Right atrium auricular region (tissue), 2 donors: ENCODE measurements at regions not wholly inside any gene's neighbourhood (a gene's known extent, or its start where the extent isn't known, plus 50 kb on each side); places are given as distances from the start of the nearest gene placed in this dataset.

Source experiments
- DNase-seq: peaks from one replicate; pipeline ENCODE4 v3.0.0-alpha.2; 2019; ENCODE audit warnings: low spot score
- H3K27ac ChIP-seq, 2 donors: fragments of 200-600 bp; sonication (generic); 1 replicate in 1 of 2; 2 replicates in 1 of 2; pipeline ENCODE4 v1.5.1; 2016 to 2019
- H3K27me3 ChIP-seq, 2 donors: fragments of 200-600 bp; sonication (generic); one replicate each; pipeline versions ENCODE4 v1.5.1 to v1.6.0; 2017 to 2019
- H3K36me3 ChIP-seq: fragments of 200-600 bp; sonication (generic); one replicate; pipeline ENCODE4 v1.5.1; 2016
- H3K4me1 ChIP-seq, 2 donors: fragments of 200-600 bp; sonication (generic); one replicate each; pipeline versions ENCODE4 v1.5.1 to v1.6.0; 2017 to 2019
- H3K4me3 ChIP-seq, 2 donors: fragments of 200-600 bp; sonication (generic); 1 replicate in 1 of 2; 2 replicates in 1 of 2; pipeline ENCODE4 v1.5.1; 2017 to 2019; ENCODE audit warnings: mild to moderate bottlenecking in 1 of 2, moderate library complexity in 1 of 2
- H3K9me3 ChIP-seq, 2 donors: fragments of 200-600 bp; sonication (generic); one replicate each; pipeline ENCODE4 v1.5.1; 2019
- TF ChIP-seq, protein P1 (sequence below), 2 donors: fragments of 200-600 bp; sonication (generic); IDR thresholded peaks; one replicate each; pipeline ENCODE4 v1.5.1; 2019; ENCODE audit warnings: antibody characterized with exemption in 2 of 2

DNA sequence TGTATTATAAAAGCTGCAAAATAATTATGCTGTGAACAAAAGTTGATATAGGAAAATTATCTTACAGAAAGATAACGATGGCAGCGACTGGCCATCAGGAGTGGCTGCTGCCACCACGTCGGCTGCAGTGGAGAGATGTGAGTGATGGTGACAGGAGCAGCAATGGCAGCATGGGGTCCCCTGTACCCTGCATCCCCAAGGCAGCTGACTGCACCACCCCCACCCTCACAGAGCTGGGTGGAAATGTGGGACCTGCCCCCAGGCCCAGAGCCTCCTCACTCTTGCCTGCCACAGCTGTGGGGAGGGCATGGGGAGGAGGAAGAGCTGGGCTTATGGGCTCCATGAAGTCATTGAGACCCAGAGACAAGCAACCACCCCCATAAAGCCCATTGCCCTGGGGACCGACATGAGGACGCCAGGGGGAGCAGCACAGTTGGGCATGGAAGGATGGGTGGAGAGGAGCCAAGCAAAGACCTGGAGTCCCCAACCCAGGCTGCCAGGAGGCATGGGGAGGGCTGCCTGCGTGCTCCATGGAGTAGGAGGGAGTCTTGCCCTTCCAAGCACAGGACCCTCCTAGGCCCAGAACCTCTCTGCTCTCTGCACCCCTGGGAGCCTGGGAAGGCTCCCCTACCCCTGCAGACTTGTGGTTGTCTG, 1090.5 kb downstream of the PCDH18 start:
- no peak for DNase-seq
- Histone ChIP-seq H3K27me3 (no peaks in the 10 kb centered on the region), H3K36me3 (no peaks in the 10 kb centered on the region), H3K4me3 (no peak overlapping the region), H3K27ac (no peak overlapping the region), H3K4me1 (no peaks in the 10 kb centered on the region), H3K9me3 (no peaks in the 10 kb centered on the region)
- TF ChIP-seq, protein P1, sequence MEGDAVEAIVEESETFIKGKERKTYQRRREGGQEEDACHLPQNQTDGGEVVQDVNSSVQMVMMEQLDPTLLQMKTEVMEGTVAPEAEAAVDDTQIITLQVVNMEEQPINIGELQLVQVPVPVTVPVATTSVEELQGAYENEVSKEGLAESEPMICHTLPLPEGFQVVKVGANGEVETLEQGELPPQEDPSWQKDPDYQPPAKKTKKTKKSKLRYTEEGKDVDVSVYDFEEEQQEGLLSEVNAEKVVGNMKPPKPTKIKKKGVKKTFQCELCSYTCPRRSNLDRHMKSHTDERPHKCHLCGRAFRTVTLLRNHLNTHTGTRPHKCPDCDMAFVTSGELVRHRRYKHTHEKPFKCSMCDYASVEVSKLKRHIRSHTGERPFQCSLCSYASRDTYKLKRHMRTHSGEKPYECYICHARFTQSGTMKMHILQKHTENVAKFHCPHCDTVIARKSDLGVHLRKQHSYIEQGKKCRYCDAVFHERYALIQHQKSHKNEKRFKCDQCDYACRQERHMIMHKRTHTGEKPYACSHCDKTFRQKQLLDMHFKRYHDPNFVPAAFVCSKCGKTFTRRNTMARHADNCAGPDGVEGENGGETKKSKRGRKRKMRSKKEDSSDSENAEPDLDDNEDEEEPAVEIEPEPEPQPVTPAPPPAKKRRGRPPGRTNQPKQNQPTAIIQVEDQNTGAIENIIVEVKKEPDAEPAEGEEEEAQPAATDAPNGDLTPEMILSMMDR (IDR thresholded peaks at IDR 0.05) = no peak

DNA sequence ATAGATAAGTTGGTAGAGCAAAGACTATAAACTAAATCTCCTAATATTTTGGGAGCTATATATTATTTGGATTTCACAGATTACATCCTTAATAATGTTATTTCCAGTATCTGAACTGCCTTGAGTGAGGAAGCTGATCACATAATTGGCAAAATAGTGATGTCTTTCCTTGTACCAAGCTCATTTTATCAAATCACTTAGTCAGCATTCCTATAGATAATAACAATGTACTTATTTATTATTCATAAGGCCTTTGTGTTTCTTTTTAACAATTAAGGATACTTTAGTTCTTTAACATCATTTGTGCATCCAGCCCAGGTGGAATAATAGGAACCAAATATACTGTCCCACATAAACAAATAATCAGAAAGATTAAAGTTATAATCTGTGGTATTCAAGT, 1093.6 kb downstream of the PCDH18 start:
- no peaks in the 10 kb centered on the region for H3K9me3 ChIP-seq

DNA sequence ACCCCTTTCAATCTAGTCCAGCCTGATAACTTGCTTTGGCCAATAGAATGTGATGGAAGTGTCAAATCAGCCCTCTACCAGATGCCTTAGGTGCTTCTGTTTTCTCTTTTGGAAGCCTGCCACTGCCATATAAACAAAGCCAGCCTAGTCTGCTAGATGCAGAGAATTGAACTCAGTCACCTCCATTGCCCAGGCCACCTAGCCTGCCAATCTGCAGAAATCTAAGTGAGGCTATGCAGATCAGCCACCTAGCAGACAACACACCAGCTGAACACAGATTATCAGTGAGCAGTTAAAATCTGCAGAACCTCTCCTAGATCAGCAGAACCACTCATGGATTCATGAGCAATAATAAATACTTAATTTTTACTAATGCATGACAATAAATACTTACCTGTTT, 1108.2 kb downstream of the PCDH18 start:
- Histone ChIP-seq H3K36me3 (no peaks in the 10 kb centered on the region), H3K9me3 (no peaks in the 10 kb centered on the region), H3K4me1 (no peaks in the 10 kb centered on the region), H3K27ac (no peak overlapping the region), H3K4me3 (no peak overlapping the region), H3K27me3 (no peaks in the 10 kb centered on the region)
- DNase-seq = no peak
- TF ChIP-seq, protein P1 (IDR thresholded peaks at IDR 0.05) = no peak

More for the DNA sequence above, 1093.6 kb downstream of the PCDH18 start:
- Histone ChIP-seq H3K27ac (no peak overlapping the region), H3K27me3 (no peaks in the 10 kb centered on the region), H3K4me3 (no peak overlapping the region), H3K4me1 (no peaks in the 10 kb centered on the region), H3K36me3 (no peaks in the 10 kb centered on the region)
- no peak for DNase-seq
- TF ChIP-seq, protein P1 (IDR thresholded peaks at IDR 0.05) = no peak

DNA sequence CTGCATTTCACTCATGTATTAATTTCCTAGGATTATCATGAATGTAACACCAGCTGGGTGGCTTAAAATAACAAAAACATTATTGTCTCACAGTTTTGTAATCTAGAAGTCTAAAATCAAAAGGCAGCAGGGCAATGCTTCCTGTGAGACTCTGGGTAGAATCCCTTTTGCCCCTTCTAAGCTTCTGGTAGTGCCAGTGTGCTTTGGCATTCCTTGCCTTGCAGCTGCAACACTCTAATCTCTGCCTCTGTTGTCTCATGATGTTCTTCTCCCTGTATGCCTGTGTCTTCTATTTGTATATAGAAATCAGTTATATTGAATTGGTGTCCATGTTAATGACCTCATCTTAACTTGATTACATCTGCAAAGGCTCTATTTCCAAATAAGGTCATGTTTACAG, 1117.3 kb downstream of the PCDH18 start:
- DNase-seq = no peak
- no peaks in the 10 kb centered on the region for H3K4me1 ChIP-seq
- H3K36me3 ChIP-seq = no peaks in the 10 kb centered on the region
- no peaks in the 10 kb centered on the region for H3K27me3 ChIP-seq
- H3K27ac ChIP-seq = no peak overlapping the region
- TF ChIP-seq, protein P1 (IDR thresholded peaks at IDR 0.05) = no peak
- no peak overlapping the region for H3K4me3 ChIP-seq
- no peaks in the 10 kb centered on the region for H3K9me3 ChIP-seq

DNA sequence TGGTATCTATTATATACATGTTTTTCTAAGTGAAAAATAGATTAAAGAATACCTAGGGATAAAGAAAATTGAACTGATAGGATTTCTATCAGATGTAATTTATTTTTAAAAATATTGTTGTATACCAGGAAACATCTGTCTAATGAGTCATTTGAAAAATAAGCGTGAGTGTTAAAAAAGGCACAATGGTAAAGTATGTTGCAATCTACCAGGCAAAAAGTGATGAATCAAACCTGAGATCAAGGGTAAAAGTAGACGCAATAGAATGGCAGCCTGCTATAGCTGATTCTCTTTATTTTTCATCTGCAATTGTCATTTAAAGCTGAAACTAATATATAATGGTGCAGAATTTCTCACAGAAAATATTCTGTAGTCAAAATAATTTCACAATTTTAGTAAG, 1119.6 kb downstream of the PCDH18 start:
- H3K27me3 ChIP-seq = no peaks in the 10 kb centered on the region
- H3K9me3 ChIP-seq = no peaks in the 10 kb centered on the region
- no peak overlapping the region for H3K27ac ChIP-seq
- no peaks in the 10 kb centered on the region for H3K36me3 ChIP-seq
- no peaks in the 10 kb centered on the region for H3K4me1 ChIP-seq
- no peak overlapping the region for H3K4me3 ChIP-seq
- DNase-seq = no peak
- TF ChIP-seq, protein P1 (IDR thresholded peaks at IDR 0.05) = no peak

DNA sequence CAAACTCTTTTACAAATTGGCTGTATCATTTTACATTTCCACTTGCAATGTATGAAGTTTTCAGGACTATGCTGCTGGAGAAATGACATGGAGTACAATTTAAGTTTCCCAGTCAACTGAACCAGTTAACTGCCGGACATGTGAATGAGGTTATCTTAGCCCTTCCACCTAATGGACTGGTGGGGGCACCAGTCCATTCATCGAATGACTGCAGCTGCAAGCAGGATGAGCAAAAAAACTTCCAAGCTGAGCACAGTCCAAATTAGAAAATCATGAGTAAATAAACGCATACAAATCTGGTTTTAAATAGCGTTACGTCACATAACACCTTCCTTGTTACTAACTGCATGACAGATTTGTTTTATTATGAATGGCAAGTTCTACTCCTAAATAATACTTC, 1131.5 kb downstream of the PCDH18 start:
- H3K4me1 ChIP-seq = no peaks in the 10 kb centered on the region
- TF ChIP-seq, protein P1 (IDR thresholded peaks at IDR 0.05) = no peak
- H3K4me3 ChIP-seq = no peak overlapping the region
- H3K27ac ChIP-seq = no peak overlapping the region
- no peak for DNase-seq
- no peaks in the 10 kb centered on the region for H3K9me3 ChIP-seq
- no peaks in the 10 kb centered on the region for H3K27me3 ChIP-seq
- no peaks in the 10 kb centered on the region for H3K36me3 ChIP-seq
